WTC11 (cell line): ENCODE measurements at regions not wholly inside any gene's neighbourhood (a gene's known extent, or its start where the extent isn't known, plus 50 kb on each side); places are given as distances from the start of the nearest gene placed in this dataset.

ENCODE experiments used
- ATAC-seq: fragments of 200-7000 bp; cut with Tn5 transposase; 2 replicates; pipeline ENCODE4 v1.10.0; 2021; ENCODE audit warnings: mild to moderate bottlenecking, moderate library complexity
- CTCF ChIA-PET: fragments of 300-600 bp; sonication (Branson Sonifier 250); formaldehyde crosslinking; loops from one replicate; lab custom pipeline; 2021; ENCODE audit warnings: antibody characterized with exemption; lab: Charles Lee
- POLR2A ChIA-PET: fragments of 350-600 bp; sonication (Branson Sonifier 250); formaldehyde crosslinking; loops from one replicate; lab custom pipeline; 2021; ENCODE audit warnings: antibody characterized with exemption; lab: Charles Lee
- DNase-seq: peaks from one replicate; pipeline ENCODE4 v3.0.0; 2021; ENCODE audit warnings: low spot score
- H3K27ac Mint-ChIP-seq: 2 replicates; pipeline ENCODE4 v1.8.0; 2021; ENCODE audit warnings: mixed read lengths
- H3K27me3 Mint-ChIP-seq: 2 replicates; pipeline ENCODE4 v1.8.0; 2021; ENCODE audit warnings: low read depth, mild to moderate bottlenecking, moderate library complexity, mixed read lengths
- H3K36me3 Mint-ChIP-seq: 2 replicates; pipeline ENCODE4 v1.8.0; 2021; ENCODE audit warnings: mixed read lengths
- H3K4me1 Mint-ChIP-seq: 2 replicates; pipeline ENCODE4 v1.8.0; 2022; ENCODE audit warnings: mixed read lengths
- H3K4me3 Mint-ChIP-seq: 2 replicates; pipeline ENCODE4 v1.8.0; 2021; ENCODE audit warnings: mild to moderate bottlenecking, moderate library complexity, mixed read lengths
- H3K9me3 Mint-ChIP-seq: 2 replicates; pipeline ENCODE4 v1.8.0; 2021; ENCODE audit warnings: mixed read lengths
- ATF2 ChIP-seq: sonication (generic); formaldehyde crosslinking; IDR thresholded peaks from 2 replicates; pipeline ENCODE4 v1.8.1; 2022; ENCODE audit warnings: low read depth, missing genetic modification reagents, borderline replicate concordance
- CBFB ChIP-seq: sonication (generic); formaldehyde crosslinking; IDR thresholded peaks from 2 replicates; pipeline ENCODE4 v1.8.1; 2022; ENCODE audit warnings: mild to moderate bottlenecking, low read depth, missing genetic modification reagents
- CTCF ChIP-seq: fragments of 200-600 bp; IDR thresholded peaks from 2 replicates; pipeline ENCODE4 v1.8.0; 2022; ENCODE audit warnings: antibody characterized with exemption
- E2F4 ChIP-seq: sonication (generic); formaldehyde crosslinking; IDR thresholded peaks from 2 replicates; pipeline ENCODE4 v1.8.1; 2022; ENCODE audit warnings: low read depth, mild to moderate bottlenecking, moderate library complexity, missing genetic modification reagents, borderline replicate concordance
- EMX1 ChIP-seq: fragments of 250-450 bp; sonication (Bioruptor Pico); IDR thresholded peaks from 2 replicates; pipeline ENCODE4 v1.8.0; 2021; ENCODE audit warnings: mild to moderate bottlenecking
- ETV6 ChIP-seq: sonication (generic); formaldehyde crosslinking; IDR thresholded peaks from 2 replicates; pipeline ENCODE4 v1.8.1; 2022; ENCODE audit warnings: mild to moderate bottlenecking, missing genetic modification reagents
- FOXJ3 ChIP-seq: sonication (generic); formaldehyde crosslinking; IDR thresholded peaks from 2 replicates; pipeline ENCODE4 v1.9.0; 2021; ENCODE audit warnings: missing genetic modification reagents, mild to moderate bottlenecking, borderline replicate concordance
- FOXK1 ChIP-seq: sonication (generic); formaldehyde crosslinking; IDR thresholded peaks from 2 replicates; pipeline ENCODE4 v1.8.0; 2022; ENCODE audit warnings: mild to moderate bottlenecking, moderate library complexity, missing genetic modification reagents
- MAX ChIP-seq: sonication (generic); formaldehyde crosslinking; IDR thresholded peaks from 2 replicates; pipeline ENCODE4 v1.8.0; 2022; ENCODE audit warnings: mild to moderate bottlenecking, missing genetic modification reagents
- MLX ChIP-seq: sonication (generic); formaldehyde crosslinking; IDR thresholded peaks from 2 replicates; pipeline ENCODE4 v1.8.1; 2023; ENCODE audit warnings: mild to moderate bottlenecking, missing genetic modification reagents, moderate library complexity
- NFE2L1 ChIP-seq: sonication (generic); formaldehyde crosslinking; IDR thresholded peaks from 2 replicates; pipeline ENCODE4 v1.8.1; 2023; ENCODE audit warnings: missing genetic modification reagents
- RORB ChIP-seq: fragments of 250-450 bp; sonication (Bioruptor Pico); IDR thresholded peaks from 2 replicates; pipeline ENCODE4 v1.9.0; 2021; ENCODE audit warnings: mild to moderate bottlenecking
- TF ChIP-seq, protein P1 (sequence below): sonication (generic); formaldehyde crosslinking; IDR thresholded peaks from 2 replicates; pipeline ENCODE4 v1.8.0; 2022; ENCODE audit warnings: mild to moderate bottlenecking, missing genetic modification reagents

DNA sequence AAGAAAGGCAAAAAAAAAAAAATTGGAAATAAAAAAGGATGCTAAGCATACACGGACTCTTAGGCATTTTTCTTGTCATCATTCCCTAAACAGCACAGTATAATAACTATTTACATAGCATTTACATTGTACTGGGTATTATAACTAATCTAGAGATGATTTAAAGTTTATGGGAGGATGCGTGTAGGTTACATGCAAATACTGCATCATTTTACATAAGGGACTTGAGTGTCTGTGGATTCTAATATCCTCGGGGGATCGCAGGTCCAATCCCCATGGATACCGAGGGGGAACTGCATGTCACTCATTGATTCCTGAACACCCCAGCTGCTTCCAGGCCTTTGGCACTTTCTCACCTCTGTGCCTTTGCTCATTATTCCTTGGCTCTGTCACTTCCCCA is 57.8 kb upstream of the SIPA1L2 start (continued):
- TF ChIP-seq MLX (CRISPR knock-in tag): no peak

- Mint-ChIP-seq H3K9me3 (no peaks in the 10 kb centered on the region), H3K4me1 (no peaks in the 10 kb centered on the region)
- POLR2A ChIA-PET: no interaction called here
- no peak for TF ChIP-seq CTCF
- TF ChIP-seq ATF2: no peak
- TF ChIP-seq EMX1 (CRISPR knock-in tag): no peak
- TF ChIP-seq RORB (CRISPR knock-in tag): no peak
- no peak for TF ChIP-seq MAX (CRISPR knock-in tag)
- TF ChIP-seq, all 79 proteins: peak for 0
- Mint-ChIP-seq H3K27ac (no peak overlapping the region), H3K36me3 (no peaks in the 10 kb centered on the region), H3K27me3 (peaks cover 4% of the 10 kb centered on the region; the same call in 1 of the 2 replicates), H3K4me3 (no peak overlapping the region)
- no peak for ATAC-seq
- DNase-seq: no peak
- CTCF ChIA-PET: no interaction called here
Measured at GRCh38 chr1:232688398-232688797, 58.5 kb upstream of the SIPA1L2 start.

GRCh38 chr1:232689711-232690110 is 59.8 kb upstream of the SIPA1L2 start:
- H3K4me3 Mint-ChIP-seq: no peak overlapping the region
- CTCF ChIA-PET: interaction anchor here (1.2 kb wide), 1 partner anchor 14 kb away, joined by 4 read pairs; no protein-coding TSS in a partner anchor
- no peak for DNase-seq
- no peak for TF ChIP-seq ETV6 (CRISPR knock-in tag)
- no peak for TF ChIP-seq FOXJ3 (CRISPR knock-in tag)
- TF ChIP-seq NFE2L1 (CRISPR knock-in tag): no peak
- TF ChIP-seq, protein P1, sequence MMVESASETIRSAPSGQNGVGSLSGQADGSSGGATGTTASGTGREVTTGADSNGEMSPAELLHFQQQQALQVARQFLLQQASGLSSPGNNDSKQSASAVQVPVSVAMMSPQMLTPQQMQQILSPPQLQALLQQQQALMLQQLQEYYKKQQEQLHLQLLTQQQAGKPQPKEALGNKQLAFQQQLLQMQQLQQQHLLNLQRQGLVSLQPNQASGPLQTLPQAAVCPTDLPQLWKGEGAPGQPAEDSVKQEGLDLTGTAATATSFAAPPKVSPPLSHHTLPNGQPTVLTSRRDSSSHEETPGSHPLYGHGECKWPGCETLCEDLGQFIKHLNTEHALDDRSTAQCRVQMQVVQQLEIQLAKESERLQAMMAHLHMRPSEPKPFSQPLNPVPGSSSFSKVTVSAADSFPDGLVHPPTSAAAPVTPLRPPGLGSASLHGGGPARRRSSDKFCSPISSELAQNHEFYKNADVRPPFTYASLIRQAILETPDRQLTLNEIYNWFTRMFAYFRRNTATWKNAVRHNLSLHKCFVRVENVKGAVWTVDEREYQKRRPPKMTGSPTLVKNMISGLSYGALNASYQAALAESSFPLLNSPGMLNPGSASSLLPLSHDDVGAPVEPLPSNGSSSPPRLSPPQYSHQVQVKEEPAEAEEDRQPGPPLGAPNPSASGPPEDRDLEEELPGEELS: no peak
- no peak for TF ChIP-seq E2F4 (CRISPR knock-in tag)
- no peak for TF ChIP-seq FOXK1 (CRISPR knock-in tag)
- no peak for TF ChIP-seq CBFB (CRISPR knock-in tag)
- no peak for TF ChIP-seq CTCF
- TF ChIP-seq, all 79 proteins: peak for 0
- POLR2A ChIA-PET: no interaction called here
- Mint-ChIP-seq H3K4me1 (no peaks in the 10 kb centered on the region), H3K36me3 (no peaks in the 10 kb centered on the region), H3K9me3 (no peaks in the 10 kb centered on the region), H3K27ac (no peak overlapping the region), H3K27me3 (peaks cover 4% of the 10 kb centered on the region; the same call in 1 of the 2 replicates)
- no peak for ATAC-seq
